ENCODE measurements at regions not wholly inside any gene's neighbourhood (a gene's known extent, or its start where the extent isn't known, plus 50 kb on each side); places are given as distances from the start of the nearest gene placed in this dataset.
A peak's percentile ranks its signal among the peaks of the same experiment; 100 is the strongest.

GRCh38 chr2:120490091-120490798 is 144.3 kb downstream of the INHBB start:
- no peak for TF ChIP-seq POLR2A (IDR thresholded peaks at IDR 0.05; ENCODE audit: low read depth, low read length)
- FAIRE-seq (no peak), DNase-seq (ENCODE audit: insufficient read length, low spot score) (no peak)

GRCh38 chr2:120491111-120491625 is 145.2 kb downstream of the INHBB start:
- DNase-seq (ENCODE audit: insufficient read length, low spot score) = no peak
- no peak for TF ChIP-seq POLR2A (IDR thresholded peaks at IDR 0.05; ENCODE audit: low read depth, low read length)
- FAIRE-seq = no peak

- no peak for FAIRE-seq
- no peak for DNase-seq (ENCODE audit: insufficient read length, low spot score)
- TF ChIP-seq POLR2A (IDR thresholded peaks at IDR 0.05; ENCODE audit: low read depth, low read length) = no peak
These were observed 147.3 kb downstream of the INHBB start for GRCh38 chr2:120493231-120493630.

GRCh38 chr2:120494446-120494845 is 148.5 kb downstream of the INHBB start:
- no peak for DNase-seq (ENCODE audit: insufficient read length, low spot score)
- FAIRE-seq = no peak
- no peak for TF ChIP-seq POLR2A (IDR thresholded peaks at IDR 0.05; ENCODE audit: low read depth, low read length)

- no peak for DNase-seq (ENCODE audit: insufficient read length, low spot score)
- FAIRE-seq = no peak
- TF ChIP-seq POLR2A (IDR thresholded peaks at IDR 0.05; ENCODE audit: low read depth, low read length) = no peak
These were observed 149.7 kb downstream of the INHBB start for GRCh38 chr2:120495586-120495985.

- DNase-seq (ENCODE audit: insufficient read length, low spot score) (no peak), FAIRE-seq (no peak)
- no peak for TF ChIP-seq POLR2A (IDR thresholded peaks at IDR 0.05; ENCODE audit: low read depth, low read length)
These were observed 150.3 kb downstream of the INHBB start for GRCh38 chr2:120496235-120496634.

GRCh38 chr2:120496759-120497158 is 150.8 kb downstream of the INHBB start:
- FAIRE-seq (no peak), DNase-seq (ENCODE audit: insufficient read length, low spot score) (no peak)
- TF ChIP-seq POLR2A (IDR thresholded peaks at IDR 0.05; ENCODE audit: low read depth, low read length) = no peak

- DNase-seq (ENCODE audit: insufficient read length, low spot score) = no peak
- no peak for TF ChIP-seq POLR2A (IDR thresholded peaks at IDR 0.05; ENCODE audit: low read depth, low read length)
- FAIRE-seq = no peak
These were observed 151.5 kb downstream of the INHBB start for GRCh38 chr2:120497261-120497977.

- FAIRE-seq (no peak), DNase-seq (ENCODE audit: insufficient read length, low spot score) (no peak)
- TF ChIP-seq POLR2A (IDR thresholded peaks at IDR 0.05; ENCODE audit: low read depth, low read length) = no peak
These were observed 152.2 kb downstream of the INHBB start for GRCh38 chr2:120498121-120498520.

GRCh38 chr2:120498576-120499394 is 152.8 kb downstream of the INHBB start:
- no peak for TF ChIP-seq POLR2A (IDR thresholded peaks at IDR 0.05; ENCODE audit: low read depth, low read length)
- DNase-seq (ENCODE audit: insufficient read length, low spot score) (no peak), FAIRE-seq (no peak)

- FAIRE-seq = no peak
- TF ChIP-seq POLR2A (IDR thresholded peaks at IDR 0.05; ENCODE audit: low read depth, low read length) = no peak
- DNase-seq (ENCODE audit: insufficient read length, low spot score) = peak; percentile 36
These were observed 154.0 kb downstream of the INHBB start for GRCh38 chr2:120499784-120500495.

GRCh38 chr2:120501591-120501990 is 155.7 kb downstream of the INHBB start:
- DNase-seq (ENCODE audit: insufficient read length, low spot score) (no peak), FAIRE-seq (no peak)
- no peak for TF ChIP-seq POLR2A (IDR thresholded peaks at IDR 0.05; ENCODE audit: low read depth, low read length)

GRCh38 chr2:120502357-120502756 is 156.4 kb downstream of the INHBB start:
- TF ChIP-seq POLR2A (IDR thresholded peaks at IDR 0.05; ENCODE audit: low read depth, low read length) = no peak
- FAIRE-seq (no peak), DNase-seq (ENCODE audit: insufficient read length, low spot score) (no peak)

Data from H54 (cell line).